HepG2 (cell line): ENCODE measurements at regions not wholly inside any gene's neighbourhood (a gene's known extent, or its start where the extent isn't known, plus 50 kb on each side); places are given as distances from the start of the nearest gene placed in this dataset.

Source experiments
- BCL6 ChIP-seq: IDR thresholded peaks from 2 replicates; pipeline ENCODE4 v1.6.1; 2016; ENCODE audit warnings: missing genetic modification reagents, missing compliant biosample characterization
- FOXA3 ChIP-seq: IDR thresholded peaks from 2 replicates; pipeline ENCODE4 v1.6.1; 2016; ENCODE audit warnings: missing genetic modification reagents, missing compliant biosample characterization
- GABPA ChIP-seq, 2 experiments: IDR thresholded peaks; 2 replicates each; pipeline ENCODE4 v1.6.1; 2011 to 2016; ENCODE audit warnings: low read depth in 2 of 2, low read length in 1 of 2, missing biosample characterization in 1 of 2, missing genetic modification characterization in 1 of 2
- GATAD2A ChIP-seq: IDR thresholded peaks from 2 replicates; pipeline ENCODE4 v1.6.1; 2016
- KAT2B ChIP-seq: fragments of 150-350 bp; IDR thresholded peaks from 2 replicates; pipeline ENCODE4 v1.6.1; 2014; ENCODE audit warnings: low read depth, low read length, borderline replicate concordance
- MAFK ChIP-seq, 2 experiments: IDR thresholded peaks in 1 of 2; conservative IDR thresholded peaks in 1 of 2; 2 replicates each; pipeline ENCODE4 v1.6.1; 2011; ENCODE audit warnings: improper control_type of control experiment in 2 of 2, low read length in 2 of 2
- TFDP1 ChIP-seq: IDR thresholded peaks from 2 replicates; pipeline ENCODE4 v1.6.1; 2016; ENCODE audit warnings: missing compliant biosample characterization, missing genetic modification reagents, borderline replicate concordance
- ZNF124 ChIP-seq: sonication (generic); formaldehyde crosslinking; IDR thresholded peaks from 2 replicates; pipeline ENCODE4 v1.4.0; 2020; ENCODE audit warnings: missing genetic modification reagents
- TF ChIP-seq, protein P1 (sequence below): sonication (generic); formaldehyde crosslinking; IDR thresholded peaks from 2 replicates; pipeline ENCODE4 v1.5.1; 2020; ENCODE audit warnings: mild to moderate bottlenecking, missing genetic modification reagents

DNA sequence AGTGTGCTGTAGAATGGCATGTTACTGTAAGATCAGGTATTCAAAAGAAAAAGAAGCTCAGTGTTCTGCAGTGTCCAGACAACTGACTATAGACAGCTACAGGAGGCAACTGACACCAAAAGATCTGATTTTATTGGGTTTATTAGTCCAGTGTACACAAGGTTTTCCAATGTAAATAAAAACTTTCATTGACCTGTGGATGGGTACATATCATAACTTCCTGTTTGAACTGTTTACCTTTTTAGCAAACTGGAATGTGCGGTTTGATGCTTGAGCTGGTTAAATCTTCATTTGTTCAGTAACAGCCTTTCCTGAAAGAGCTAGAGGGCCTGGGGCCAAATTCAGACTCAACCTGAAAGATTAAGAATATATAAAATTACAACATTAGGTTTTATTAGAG, 172.6 kb upstream of the SP8 start (continued):
- TF ChIP-seq, protein P1, sequence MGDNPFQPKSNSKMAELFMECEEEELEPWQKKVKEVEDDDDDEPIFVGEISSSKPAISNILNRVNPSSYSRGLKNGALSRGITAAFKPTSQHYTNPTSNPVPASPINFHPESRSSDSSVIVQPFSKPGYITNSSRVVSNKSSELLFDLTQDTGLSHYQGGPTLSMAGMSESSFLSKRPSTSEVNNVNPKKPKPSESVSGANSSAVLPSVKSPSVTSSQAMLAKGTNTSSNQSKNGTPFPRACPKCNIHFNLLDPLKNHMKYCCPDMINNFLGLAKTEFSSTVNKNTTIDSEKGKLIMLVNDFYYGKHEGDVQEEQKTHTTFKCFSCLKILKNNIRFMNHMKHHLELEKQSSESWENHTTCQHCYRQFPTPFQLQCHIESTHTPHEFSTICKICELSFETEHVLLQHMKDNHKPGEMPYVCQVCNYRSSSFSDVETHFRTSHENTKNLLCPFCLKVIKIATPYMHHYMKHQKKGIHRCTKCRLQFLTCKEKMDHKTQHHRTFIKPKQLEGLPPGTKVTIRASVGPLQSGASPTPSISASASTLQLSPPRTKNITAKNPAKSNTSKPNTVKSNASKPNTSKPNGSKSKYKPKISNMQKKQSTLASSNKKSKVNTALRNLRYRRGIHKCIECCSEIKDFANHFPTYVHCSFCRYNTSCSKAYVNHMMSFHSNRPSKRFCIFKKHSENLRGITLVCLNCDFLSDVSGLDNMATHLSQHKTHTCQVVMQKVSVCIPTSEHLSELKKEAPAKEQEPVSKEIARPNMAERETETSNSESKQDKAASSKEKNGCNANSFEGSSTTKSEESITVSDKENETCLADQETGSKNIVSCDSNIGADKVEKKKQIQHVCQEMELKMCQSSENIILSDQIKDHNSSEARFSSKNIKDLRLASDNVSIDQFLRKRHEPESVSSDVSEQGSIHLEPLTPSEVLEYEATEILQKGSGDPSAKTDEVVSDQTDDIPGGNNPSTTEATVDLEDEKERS (CRISPR knock-in tag) = no peak
- TF ChIP-seq GATAD2A (peak; percentile 58; the same call in 1 of the 2 replicates), GABPA (IDR thresholded peaks at IDR 0.05; ENCODE audit: low read depth, low read length) (no peak), GABPA (CRISPR knock-in tag; IDR thresholded peaks at IDR 0.05; ENCODE audit: low read depth) (peak; percentile 50; the same call in 1 of the 2 replicates), BCL6 (CRISPR knock-in tag) (0 out of 2 replicates have a peak, but pooled peaks have one; percentile 24), TFDP1 (CRISPR knock-in tag) (no peak), KAT2B (peak; percentile 13; the same call in 1 of the 2 replicates), MAFK (conservative IDR thresholded peaks at IDR 0.05 in 1 of 2, IDR thresholded peaks at IDR 0.05 in 1 of 2; ENCODE audit: low read length in 2 of 2) (no peak), FOXA3 (CRISPR knock-in tag) (peak; percentile 89), ZNF124 (CRISPR knock-in tag) (no peak)
